OCI-LY7 (cell line): ENCODE measurements at regions not wholly inside any gene's neighbourhood (a gene's known extent, or its start where the extent isn't known, plus 50 kb on each side); places are given as distances from the start of the nearest gene placed in this dataset.

Source experiments
- BruUV-seq: library from RNA; stranded (reverse); fragments of 400-500 nt; replicated peaks from 2 replicates; lab custom pipeline; 2021; lab: Mats Ljungman, UMichigan
- CTCF ChIA-PET: fragments of 300-600 bp; sonication (Branson Sonifier 250); formaldehyde crosslinking; loops from one replicate; lab custom pipeline; 2022; ENCODE audit warnings: antibody characterized with exemption; ENCODE audit not compliant: unreplicated experiment; lab: Charles Lee
- POLR2A ChIA-PET: fragments of 300-600 bp; sonication (Branson Sonifier 250); formaldehyde crosslinking; loops from one replicate; lab custom pipeline; 2022; ENCODE audit warnings: antibody characterized with exemption; lab: Charles Lee
- DNase-seq: peaks from one replicate; pipeline ENCODE4 v3.0.0-alpha.2; 2015; ENCODE audit warnings: low spot score
- H2AFZ ChIP-seq: fragments of 200-600 bp; sonication (generic), shearing (Covaris generic); 2 replicates; pipeline ENCODE4 v1.6.1; 2014; ENCODE audit warnings: mild to moderate bottlenecking, antibody characterized with exemption, low read length, moderate library complexity
- H3K27ac ChIP-seq: fragments of 200-600 bp; sonication (generic); 2 replicates; pipeline ENCODE4 v1.5.1; 2014; ENCODE audit warnings: mixed run types, low read depth, mild to moderate bottlenecking, moderate library complexity, low read length, inconsistent platforms; ENCODE audit not compliant: poor library complexity, severe bottlenecking
- H3K36me3 ChIP-seq: fragments of 200-600 bp; sonication (generic); 2 replicates; pipeline ENCODE4 v1.6.1; 2014; ENCODE audit warnings: mild to moderate bottlenecking, antibody characterized with exemption, low read length, moderate library complexity, mixed read lengths; ENCODE audit not compliant: insufficient read depth
- H3K4me1 ChIP-seq: fragments of 200-600 bp; sonication (generic); 2 replicates; pipeline ENCODE4 v1.5.1; 2014; ENCODE audit warnings: mild to moderate bottlenecking, low read length; ENCODE audit not compliant: insufficient read depth, poor library complexity, severe bottlenecking
- H3K4me2 ChIP-seq: fragments of 200-600 bp; sonication (generic); 2 replicates; pipeline ENCODE4 v1.6.1; 2014; ENCODE audit warnings: mild to moderate bottlenecking, low read length
- H3K4me3 ChIP-seq: fragments of 200-600 bp; sonication (generic); 2 replicates; pipeline ENCODE4 v1.5.1; 2014; ENCODE audit warnings: mild to moderate bottlenecking, low read depth, low read length; ENCODE audit not compliant: poor library complexity, severe bottlenecking
- H3K79me2 ChIP-seq: fragments of 200-600 bp; sonication (generic); 2 replicates; pipeline ENCODE4 v1.6.1; 2016; ENCODE audit warnings: low read depth, mild to moderate bottlenecking, low read length, moderate library complexity, mixed read lengths; ENCODE audit not compliant: insufficient read depth
- H3K9me2 ChIP-seq: fragments of 200-600 bp; sonication (generic); 2 replicates; pipeline ENCODE4 v1.6.1; 2016; ENCODE audit warnings: mild to moderate bottlenecking, low read length, mixed read lengths; ENCODE audit not compliant: insufficient read depth
- H3K9me3 ChIP-seq: fragments of 200-600 bp; sonication (generic); 2 replicates; pipeline ENCODE4 v1.6.1; 2014; ENCODE audit warnings: mild to moderate bottlenecking, mixed run types, low read length, mixed read lengths
- H4K20me1 ChIP-seq: fragments of 200-600 bp; sonication (generic); 2 replicates; pipeline ENCODE4 v1.6.1; 2014; ENCODE audit warnings: mild to moderate bottlenecking, antibody characterized with exemption, low read length, moderate library complexity, mixed read lengths; ENCODE audit not compliant: insufficient read depth
- CTCF ChIP-seq: fragments of 200-600 bp; sonication (generic); conservative IDR thresholded peaks from 2 replicates; pipeline ENCODE4 v1.5.1; 2014; ENCODE audit warnings: mild to moderate bottlenecking, antibody characterized with exemption, low read length, moderate library complexity, mixed read lengths
- EZH2phosphoT487 ChIP-seq: fragments of 200-600 bp; sonication (generic); IDR thresholded peaks from 2 replicates; pipeline ENCODE4 v1.6.1; 2018; ENCODE audit warnings: low read depth, borderline replicate concordance, mild to moderate bottlenecking, mixed run types, antibody characterized with exemption, low read length, moderate library complexity, mixed read lengths
- intact Hi-C: fragments of 100-400 bp; cut with micrococcal nuclease; formaldehyde crosslinking; loops from one replicate; pipeline ENCODE4 v1.10.0; 2022; ENCODE audit not compliant: unreplicated experiment

- Histone ChIP-seq H3K79me2 (no peaks in the 10 kb centered on the region), H3K4me3 (no peak overlapping the region), H3K36me3 (no peaks in the 10 kb centered on the region), H3K4me2 (no peak overlapping the region), H4K20me1 (no peaks in the 10 kb centered on the region), H3K4me1 (no peaks in the 10 kb centered on the region), H2AFZ (no peak overlapping the region), H3K9me3 (no peaks in the 10 kb centered on the region), H3K27ac (no peak overlapping the region), H3K9me2 (no peaks in the 10 kb centered on the region)
- TF ChIP-seq EZH2phosphoT487 (no peak), CTCF (no peak)
- intact Hi-C loops = no loop called here
- no peak for DNase-seq
- BruUV-seq = no TSS peak
- ChIA-PET CTCF (no interaction called here), POLR2A (no interaction called here)
Observed at GRCh38 chr4:89496851-89497250, 189.3 kb upstream of the GPRIN3 start.

GRCh38 chr4:89493367-89493766, 185.8 kb upstream of the GPRIN3 start:
- H2AFZ ChIP-seq = no peak overlapping the region
- BruUV-seq = no TSS peak
- H3K4me3 ChIP-seq = no peak overlapping the region
- TF ChIP-seq EZH2phosphoT487 (no peak), CTCF (no peak)
- no peaks in the 10 kb centered on the region for H3K79me2 ChIP-seq
- H3K4me1 ChIP-seq = no peaks in the 10 kb centered on the region
- no peaks in the 10 kb centered on the region for H3K9me3 ChIP-seq
- ChIA-PET POLR2A (interaction anchor here (1.0 kb wide), 1 partner anchor 10 kb away, joined by 3 read pairs; no protein-coding TSS in a partner anchor), CTCF (interaction anchor here (0.8 kb wide), 1 partner anchor 12 kb away, joined by 3 read pairs; no protein-coding TSS in a partner anchor)
- H3K27ac ChIP-seq = no peak overlapping the region
- no peaks in the 10 kb centered on the region for H4K20me1 ChIP-seq
- no peaks in the 10 kb centered on the region for H3K36me3 ChIP-seq
- H3K4me2 ChIP-seq = no peak overlapping the region
- intact Hi-C loops = no loop called here
- no peak for DNase-seq
- no peaks in the 10 kb centered on the region for H3K9me2 ChIP-seq

- Histone ChIP-seq H3K4me1 (no peaks in the 10 kb centered on the region), H3K4me3 (no peak overlapping the region), H3K9me2 (no peaks in the 10 kb centered on the region), H2AFZ (no peak overlapping the region), H3K36me3 (no peaks in the 10 kb centered on the region), H3K79me2 (no peaks in the 10 kb centered on the region), H3K4me2 (no peak overlapping the region), H3K9me3 (no peaks in the 10 kb centered on the region), H4K20me1 (no peaks in the 10 kb centered on the region), H3K27ac (no peak overlapping the region)
- no peak for TF ChIP-seq EZH2phosphoT487
- no peak for TF ChIP-seq CTCF
- no TSS peak for BruUV-seq
- POLR2A ChIA-PET = no interaction called here
- CTCF ChIA-PET = no interaction called here
- intact Hi-C loops = no loop called here
- DNase-seq = no peak
Observed at GRCh38 chr4:89492581-89493071, 185.0 kb upstream of the GPRIN3 start.
